Mesothelial cell of epicardium (in vitro differentiated cells): ENCODE measurements at regions not wholly inside any gene's neighbourhood (a gene's known extent, or its start where the extent isn't known, plus 50 kb on each side); places are given as distances from the start of the nearest gene placed in this dataset.

ENCODE experiments used
- DNase-seq, 2 experiments: peaks; one replicate each; pipeline ENCODE4 v3.0.0; 2021; ENCODE audit warnings: low spot score in 2 of 2; ENCODE audit not compliant: unreplicated experiment in 2 of 2
- H3K27ac Mint-ChIP-seq: 2 replicates; pipeline ENCODE4 v1.8.0; 2021; ENCODE audit warnings: mixed read lengths
- H3K27me3 Mint-ChIP-seq: 2 replicates; pipeline ENCODE4 v1.8.0; 2021; ENCODE audit warnings: low read depth, mixed read lengths
- H3K36me3 Mint-ChIP-seq: 2 replicates; pipeline ENCODE4 v1.8.0; 2021; ENCODE audit warnings: mixed read lengths
- H3K4me1 Mint-ChIP-seq: 2 replicates; pipeline ENCODE4 v1.8.0; 2021; ENCODE audit warnings: mixed read lengths
- H3K4me3 Mint-ChIP-seq: 2 replicates; pipeline ENCODE4 v1.8.0; 2021; ENCODE audit warnings: mild to moderate bottlenecking, moderate library complexity, mixed read lengths
- H3K9me3 Mint-ChIP-seq: 2 replicates; pipeline ENCODE4 v1.8.0; 2021; ENCODE audit warnings: mixed read lengths
- CTCF ChIP-seq: fragments of 200-600 bp; sonication (generic); IDR thresholded peaks from one replicate; pipeline ENCODE4 v1.5.0; 2021; ENCODE audit warnings: antibody characterized with exemption; ENCODE audit not compliant: unreplicated experiment

- Mint-ChIP-seq H3K9me3 (peaks cover 12% of the 10 kb centered on the region), H3K27me3 (no peaks in the 10 kb centered on the region), H3K36me3 (no peaks in the 10 kb centered on the region), H3K4me1 (no peaks in the 10 kb centered on the region), H3K27ac (no peak overlapping the region), H3K4me3 (no peak overlapping the region)
- DNase-seq: no peak
- no peak for TF ChIP-seq CTCF
These were observed 764.7 kb downstream of the SATB2 start for GRCh38 chr2:198692907-198693510.

- TF ChIP-seq CTCF: no peak
- Mint-ChIP-seq H3K27me3 (peaks cover 4% of the 10 kb centered on the region), H3K9me3 (peaks cover 15% of the 10 kb centered on the region), H3K27ac (no peak overlapping the region), H3K36me3 (no peaks in the 10 kb centered on the region), H3K4me3 (no peak overlapping the region), H3K4me1 (no peaks in the 10 kb centered on the region)
- DNase-seq: no peak
These were observed 766.5 kb downstream of the SATB2 start for GRCh38 chr2:198691236-198691635.

GRCh38 chr2:198664321-198664720 is 793.4 kb downstream of the SATB2 start:
- H3K4me1 Mint-ChIP-seq: no peaks in the 10 kb centered on the region
- TF ChIP-seq CTCF: no peak

GRCh38 chr2:198662905-198663304 is 794.8 kb downstream of the SATB2 start:
- Mint-ChIP-seq H3K4me3 (no peak overlapping the region), H3K27me3 (peaks cover 15% of the 10 kb centered on the region), H3K36me3 (no peaks in the 10 kb centered on the region), H3K9me3 (no peaks in the 10 kb centered on the region), H3K27ac (no peak overlapping the region), H3K4me1 (peaks cover 2% of the 10 kb centered on the region)
- no peak for DNase-seq
- TF ChIP-seq CTCF: no peak

More at GRCh38 chr2:198664321-198664720, 793.4 kb downstream of the SATB2 start:
- Mint-ChIP-seq H3K36me3 (no peaks in the 10 kb centered on the region), H3K9me3 (no peaks in the 10 kb centered on the region), H3K27ac (no peak overlapping the region), H3K4me3 (no peak overlapping the region), H3K27me3 (peaks cover 15% of the 10 kb centered on the region)
- DNase-seq: no peak

- Mint-ChIP-seq H3K4me3 (no peak overlapping the region), H3K4me1 (peaks cover 3% of the 10 kb centered on the region), H3K27ac (no peak overlapping the region), H3K9me3 (no peaks in the 10 kb centered on the region), H3K36me3 (no peaks in the 10 kb centered on the region), H3K27me3 (peaks cover 13% of the 10 kb centered on the region)
- DNase-seq: no peak
- no peak for TF ChIP-seq CTCF
These were observed 797.2 kb downstream of the SATB2 start for GRCh38 chr2:198660501-198660900.
